Gastroesophageal sphincter (tissue), 4 donors: ENCODE measurements at regions not wholly inside any gene's neighbourhood (a gene's known extent, or its start where the extent isn't known, plus 50 kb on each side); places are given as distances from the start of the nearest gene placed in this dataset.
"Not testable (repeated sequence)": the region's sequence is repeated elsewhere in the genome, so short reads cannot be mapped to it uniquely, and the experiment has no call there.

Experiments used
- ATAC-seq: fragments of 150-250 bp; one replicate; pipeline ENCODE4 v1.9.1; 2016; ENCODE audit warnings: mild to moderate bottlenecking, moderate library complexity
- H3K27ac ChIP-seq, 4 donors: fragments of 200-600 bp; sonication (generic) in 3 of 4; 1 replicate in 3 of 4; 2 replicates in 1 of 4; pipeline ENCODE4 v1.5.1; 2016 to 2019
- H3K27me3 ChIP-seq: fragments of 200-600 bp; sonication (generic); one replicate; pipeline ENCODE4 v1.5.1; 2019
- H3K36me3 ChIP-seq, 2 donors: fragments of 200-600 bp; sonication (generic); one replicate each; pipeline ENCODE4 v1.5.1; 2019; ENCODE audit warnings: control low read depth in 1 of 2
- H3K4me1 ChIP-seq, 3 donors: fragments of 200-600 bp; sonication (generic); 1 replicate in 2 of 3; 2 replicates in 1 of 3; pipeline ENCODE4 v1.5.1; 2016 to 2019; ENCODE audit warnings: control low read depth in 2 of 3
- H3K4me3 ChIP-seq, 2 donors: fragments of 200-600 bp; sonication (generic); one replicate each; pipeline ENCODE4 v1.5.1; 2019; ENCODE audit warnings: mild to moderate bottlenecking in 1 of 2, moderate library complexity in 1 of 2
- H3K9me3 ChIP-seq, 3 donors: fragments of 200-600 bp; sonication (generic); one replicate each; pipeline ENCODE4 v1.5.1; 2017 to 2019; ENCODE audit warnings: control low read depth in 2 of 3
- CTCF ChIP-seq, 4 experiments: fragments of 200-600 bp in 2 of 4; fragments of 450-650 bp in 2 of 4; sonication (generic) in 1 of 4; IDR thresholded peaks; one replicate each; pipeline ENCODE4 v1.5.1; 2017 to 2019; ENCODE audit warnings: antibody characterized with exemption in 4 of 4, mild to moderate bottlenecking in 2 of 4, moderate library complexity in 2 of 4
- EP300 ChIP-seq: sonication (generic); formaldehyde crosslinking; IDR thresholded peaks from one replicate; pipeline ENCODE4 v1.6.1; 2017; ENCODE audit warnings: antibody characterized with exemption, mild to moderate bottlenecking
- POLR2A ChIP-seq, 2 donors: fragments of 450-650 bp; IDR thresholded peaks; one replicate each; pipeline ENCODE4 v1.6.1; 2017; ENCODE audit warnings: antibody characterized with exemption in 2 of 2, mild to moderate bottlenecking in 2 of 2, moderate library complexity in 1 of 2
- POLR2AphosphoS5 ChIP-seq: sonication (generic); formaldehyde crosslinking; IDR thresholded peaks from one replicate; pipeline ENCODE4 v1.6.1; 2017; ENCODE audit warnings: antibody characterized with exemption
- WGBS, 2 donors: methylation state at CpG; one replicate each; pipeline ENCODE4 v1.1.5; 2018; ENCODE audit warnings: low coverage in 1 of 2; 5-methylcytosine and 5-hydroxymethylcytosine counted together

GRCh38 chr2:84065857-84066256 is 393.2 kb downstream of the SUCLG1 start:
- H3K36me3 ChIP-seq = no peaks in the 10 kb centered on the region
- ATAC-seq = no peak
- H3K27me3 ChIP-seq = no peaks in the 10 kb centered on the region
- H3K4me3 ChIP-seq = no peak overlapping the region
- no peaks in the 10 kb centered on the region for H3K4me1 ChIP-seq
- H3K27ac ChIP-seq = no peak overlapping the region
- no peak for TF ChIP-seq CTCF (IDR thresholded peaks at IDR 0.05)
- TF ChIP-seq POLR2AphosphoS5 = no peak
- TF ChIP-seq EP300 = no peak
- no peak for TF ChIP-seq POLR2A (IDR thresholded peaks at IDR 0.05)
- H3K9me3 ChIP-seq = no peaks in the 10 kb centered on the region

- no peak for TF ChIP-seq POLR2A (IDR thresholded peaks at IDR 0.05)
- no peak for TF ChIP-seq EP300
- TF ChIP-seq CTCF (IDR thresholded peaks at IDR 0.05) = no peak
- TF ChIP-seq POLR2AphosphoS5 = no peak
- H3K27ac ChIP-seq = no peak overlapping the region
- H3K9me3 ChIP-seq = no peaks in the 10 kb centered on the region
- no peaks in the 10 kb centered on the region for H3K27me3 ChIP-seq
- WGBS, 2 donors = 65 to 76% methylated on average over 3 to 4 of the region's 4 CpGs
- no peaks in the 10 kb centered on the region for H3K4me1 ChIP-seq
- ATAC-seq = no peak
- no peaks in the 10 kb centered on the region for H3K36me3 ChIP-seq
- no peak overlapping the region for H3K4me3 ChIP-seq
These were observed 401.0 kb downstream of the SUCLG1 start for GRCh38 chr2:84057917-84058560.

- TF ChIP-seq POLR2AphosphoS5 = no peak
- TF ChIP-seq CTCF (IDR thresholded peaks at IDR 0.05) = no peak
- no peak for TF ChIP-seq EP300
- no peak for TF ChIP-seq POLR2A (IDR thresholded peaks at IDR 0.05)
- Histone ChIP-seq H3K9me3 (no peaks in the 10 kb centered on the region), H3K4me1 (no peaks in the 10 kb centered on the region), H3K4me3 (no peak overlapping the region), H3K27me3 (no peaks in the 10 kb centered on the region), H3K27ac (no peak overlapping the region), H3K36me3 (no peaks in the 10 kb centered on the region)
- WGBS, 2 donors = 41% methylated on average over 1 of the region's 1 CpG; no CpG with 5 or more reads in 1 of the 2 donors
- no peak for ATAC-seq
These were observed 403.3 kb downstream of the SUCLG1 start for GRCh38 chr2:84055816-84056215.

GRCh38 chr2:84054577-84054976 is 404.5 kb downstream of the SUCLG1 start:
- not testable (repeated sequence) for H3K4me3 ChIP-seq, ATAC-seq, H3K27ac ChIP-seq, H3K4me1 ChIP-seq, H3K27me3 ChIP-seq, H3K36me3 ChIP-seq, H3K9me3 ChIP-seq
- 69 to 100% methylated on average over 1 of the region's 1 CpG for WGBS, 2 donors

- no peak overlapping the region for H3K27ac ChIP-seq
- no peak overlapping the region for H3K4me3 ChIP-seq
- H3K27me3 ChIP-seq = no peaks in the 10 kb centered on the region
- H3K36me3 ChIP-seq = no peaks in the 10 kb centered on the region
- H3K4me1 ChIP-seq = no peaks in the 10 kb centered on the region
- TF ChIP-seq POLR2A (IDR thresholded peaks at IDR 0.05) = no peak
- no peak for TF ChIP-seq POLR2AphosphoS5
- no peaks in the 10 kb centered on the region for H3K9me3 ChIP-seq
- no peak for ATAC-seq
- 50% methylated on average over 2 of the region's 2 CpGs; no CpG with 5 or more reads in 1 of the 2 donors for WGBS, 2 donors
These were observed 406.2 kb downstream of the SUCLG1 start for GRCh38 chr2:84052913-84053312.

GRCh38 chr2:84052043-84052442 is 407.0 kb downstream of the SUCLG1 start:
- ATAC-seq = no peak

More at GRCh38 chr2:84052043-84052442, 407.0 kb downstream of the SUCLG1 start:
- H3K36me3 ChIP-seq = no peaks in the 10 kb centered on the region
- WGBS, 2 donors = 74 to 88% methylated on average over 1 to 2 of the region's 2 CpGs
- H3K9me3 ChIP-seq = no peaks in the 10 kb centered on the region
- H3K4me3 ChIP-seq = no peak overlapping the region
- no peaks in the 10 kb centered on the region for H3K27me3 ChIP-seq
- H3K4me1 ChIP-seq = no peaks in the 10 kb centered on the region
- no peak overlapping the region for H3K27ac ChIP-seq
- TF ChIP-seq CTCF (IDR thresholded peaks at IDR 0.05) = no peak
- no peak for TF ChIP-seq POLR2AphosphoS5
- TF ChIP-seq EP300 = no peak
- TF ChIP-seq POLR2A (IDR thresholded peaks at IDR 0.05) = no peak
